ENCODE measurements at regions not wholly inside any gene's neighbourhood (a gene's known extent, or its start where the extent isn't known, plus 50 kb on each side); places are given as distances from the start of the nearest gene placed in this dataset.
"Not testable (repeated sequence)": the region's sequence is repeated elsewhere in the genome, so short reads cannot be mapped to it uniquely, and the experiment has no call there.

DNA sequence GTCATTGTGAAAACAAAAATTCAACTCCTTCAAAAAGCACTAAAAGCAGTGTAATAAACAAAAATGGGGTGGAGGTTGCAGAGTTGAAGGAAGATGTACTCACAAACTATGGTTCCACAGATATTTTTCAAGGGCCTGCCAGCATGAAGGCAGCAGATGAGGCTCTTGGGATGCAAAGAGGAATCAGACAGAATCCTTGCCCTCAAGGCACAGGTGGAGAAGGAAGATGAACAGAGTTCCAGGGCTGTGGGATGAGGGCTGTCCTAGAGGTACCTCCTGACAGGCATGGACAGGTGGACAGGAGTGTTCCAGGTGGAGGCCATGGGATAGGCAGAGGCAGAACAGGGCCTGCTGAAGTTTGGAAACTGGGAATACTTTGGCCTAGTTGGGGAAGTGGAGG, 140.5 kb upstream of the ANKH start:
- no peak for DNase-seq

DNA sequence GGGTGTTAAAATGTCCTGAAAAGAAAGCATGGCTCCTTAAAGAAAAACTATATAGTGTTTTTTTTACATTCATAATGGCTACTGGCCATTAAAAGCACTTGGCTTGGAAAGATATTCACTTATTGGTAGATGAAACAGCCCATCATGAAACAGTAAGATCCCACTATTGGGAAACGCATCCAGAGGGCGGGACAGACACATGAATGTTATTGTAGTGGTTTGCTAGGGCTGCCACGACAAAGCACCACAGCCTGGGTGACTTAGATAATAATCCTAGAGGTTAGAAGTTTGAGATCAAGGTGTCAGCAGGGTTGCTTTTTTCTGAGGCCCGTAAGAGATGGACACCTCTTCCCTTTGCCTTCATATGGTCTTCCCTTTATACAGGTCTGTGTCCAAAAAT, 139.4 kb upstream of the ANKH start:
- DNase-seq: no peak

DNA sequence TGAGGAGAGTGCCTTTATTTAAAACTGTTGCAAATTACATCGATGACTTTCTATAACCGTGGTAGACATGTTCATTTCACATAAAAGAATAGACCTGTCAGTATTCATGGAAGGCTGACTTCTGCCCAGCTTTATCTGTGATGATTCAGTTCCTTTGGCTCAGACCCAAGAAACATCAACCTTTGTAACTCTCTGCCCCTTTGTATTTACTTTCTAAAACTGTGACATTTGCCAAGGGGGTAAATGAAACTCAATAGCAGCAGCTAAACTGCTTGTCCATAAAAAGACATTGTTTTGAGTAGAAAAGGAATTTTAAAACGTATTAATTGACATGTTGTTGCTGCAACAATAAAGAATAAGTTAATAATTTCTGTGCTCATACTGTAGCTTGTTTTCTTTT, 137.8 kb upstream of the ANKH start:
- DNase-seq: peak; percentile 8

DNA sequence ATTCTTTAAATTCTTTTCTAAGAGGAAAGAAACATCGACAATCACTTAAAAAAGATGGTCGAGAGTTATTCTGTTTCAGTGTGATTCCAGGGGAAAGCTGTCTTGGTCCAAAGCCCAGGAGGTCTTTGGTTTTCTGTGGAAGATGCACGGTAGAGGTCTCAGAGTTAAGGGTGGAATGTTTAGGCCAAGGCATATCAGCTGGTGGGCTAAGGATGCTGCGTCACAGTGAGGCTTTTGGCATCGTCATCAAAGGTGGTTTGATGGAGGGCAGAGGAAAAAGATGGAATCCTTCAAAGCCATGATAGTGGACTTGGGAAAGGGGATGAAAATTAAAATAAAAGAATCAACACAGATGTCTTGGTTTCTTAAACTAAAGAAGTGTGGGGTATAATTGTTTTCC, 137.3 kb upstream of the ANKH start:
- no peak for DNase-seq

DNA sequence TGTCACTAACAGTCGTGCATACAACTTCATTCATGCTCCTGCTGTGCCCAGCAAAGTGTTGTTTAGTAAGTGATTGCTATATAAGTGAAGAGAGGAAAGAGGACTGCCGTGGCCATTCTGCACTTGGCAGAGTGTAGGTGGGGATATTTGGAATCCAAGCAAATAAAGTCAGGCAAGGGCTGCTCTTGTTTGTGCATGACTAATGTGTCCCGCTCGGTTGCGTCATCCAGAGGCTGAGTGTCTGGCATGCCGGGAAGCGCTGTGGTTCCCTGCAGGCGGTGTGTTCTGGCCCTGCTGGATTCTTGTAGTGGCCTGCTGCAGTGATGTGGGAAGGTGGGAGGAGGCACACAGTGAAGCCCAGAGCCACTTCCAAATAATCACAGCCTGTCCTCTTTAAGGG, 136.9 kb upstream of the ANKH start:
- no peak for DNase-seq

DNA sequence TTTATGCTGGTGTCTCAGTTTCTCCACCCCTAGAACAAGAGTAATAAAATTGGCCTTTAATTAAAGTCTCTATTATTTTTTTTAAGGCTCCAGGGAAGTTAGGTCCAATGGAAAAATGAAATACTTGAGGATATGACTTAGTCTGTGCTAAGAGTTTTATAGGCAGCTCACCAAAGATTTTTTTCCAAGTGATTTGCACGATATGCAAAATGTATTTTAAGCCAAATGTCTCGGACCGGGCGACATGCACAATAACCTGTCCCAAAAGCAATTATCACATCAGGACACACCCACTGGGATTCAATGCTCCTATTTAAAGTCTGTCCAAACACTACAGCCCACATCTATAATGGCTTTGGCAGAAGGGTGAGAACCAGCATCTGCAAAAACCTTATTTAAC, 136.1 kb upstream of the ANKH start:
- no peak for DNase-seq

DNA sequence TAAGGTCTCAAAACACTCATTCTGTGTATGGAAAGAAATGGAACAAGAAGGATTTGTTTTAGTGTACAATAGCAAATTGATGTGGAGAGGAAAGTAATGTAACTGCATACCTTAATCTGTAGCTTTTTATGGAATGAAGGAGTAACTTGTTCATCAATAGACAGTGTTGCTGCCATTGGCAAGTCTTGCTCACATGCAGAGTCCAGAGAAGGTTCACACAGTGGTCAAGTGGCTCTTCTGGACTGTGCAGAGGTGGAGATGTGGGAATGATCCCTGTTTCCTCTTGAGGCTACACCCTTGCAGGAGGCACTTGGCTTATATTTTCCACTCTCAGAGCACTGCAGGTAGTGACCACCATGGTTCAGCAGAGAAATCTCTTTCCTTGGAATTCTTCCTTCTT, 132.9 kb upstream of the ANKH start:
- DNase-seq: no peak

DNA sequence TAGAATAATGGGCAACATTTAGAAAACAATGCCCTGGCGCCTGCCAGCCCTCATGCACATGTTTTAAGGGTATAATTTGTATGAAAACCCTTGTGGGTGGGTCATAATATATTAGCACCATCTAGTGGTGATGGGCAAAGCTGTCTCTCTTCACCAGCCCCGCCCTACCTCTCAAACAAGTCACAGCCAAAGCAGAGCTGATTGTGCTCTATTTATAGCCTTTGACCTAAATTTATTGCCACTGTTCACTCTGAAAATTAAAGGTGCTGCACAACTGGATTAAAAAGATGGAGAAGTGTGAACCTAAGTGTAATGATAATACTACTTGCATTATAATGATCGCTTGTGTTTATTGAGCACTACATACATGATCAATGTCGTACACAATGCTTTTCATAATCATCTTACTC, 131.9 kb upstream of the ANKH start:
- peak; percentile 93 for DNase-seq

DNA sequence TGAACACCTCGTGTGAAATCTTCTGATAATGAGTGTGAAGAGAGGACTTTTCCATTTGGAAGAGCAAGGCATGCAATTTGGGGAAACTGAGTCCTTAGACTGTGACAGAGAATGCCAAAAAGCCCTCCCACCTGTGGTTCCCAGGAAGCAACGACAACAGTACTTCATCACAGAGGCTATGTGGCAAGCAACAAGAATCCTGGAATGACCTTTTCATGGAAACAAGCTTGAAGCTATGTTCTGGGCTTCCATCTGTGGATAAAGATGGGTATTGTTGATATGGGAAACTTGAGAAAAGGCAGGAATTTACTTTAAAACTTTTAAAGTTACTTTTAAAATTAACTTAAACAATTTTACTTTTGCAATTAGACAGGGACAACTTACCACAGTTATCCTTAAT, 131.2 kb upstream of the ANKH start:
- no peak for DNase-seq

DNA sequence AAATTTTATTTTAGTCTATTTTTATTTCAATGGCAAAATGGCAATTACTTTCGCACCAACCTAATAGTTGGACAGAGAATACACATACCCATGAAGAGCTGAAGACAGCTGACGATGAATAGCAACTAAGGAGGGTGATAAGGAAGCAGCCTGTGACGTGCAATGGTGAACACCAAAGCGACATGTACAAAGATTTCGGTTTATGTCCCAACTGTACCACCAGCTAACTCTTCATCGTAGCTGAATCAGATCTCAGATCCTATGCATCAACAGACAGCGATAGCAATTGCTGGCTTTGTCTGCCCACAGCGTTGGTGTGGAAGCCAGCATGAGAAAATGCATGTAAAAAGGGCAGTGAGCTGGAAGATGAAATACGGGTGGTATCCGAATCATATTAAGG, 130.6 kb upstream of the ANKH start:
- DNase-seq: no peak

DNA sequence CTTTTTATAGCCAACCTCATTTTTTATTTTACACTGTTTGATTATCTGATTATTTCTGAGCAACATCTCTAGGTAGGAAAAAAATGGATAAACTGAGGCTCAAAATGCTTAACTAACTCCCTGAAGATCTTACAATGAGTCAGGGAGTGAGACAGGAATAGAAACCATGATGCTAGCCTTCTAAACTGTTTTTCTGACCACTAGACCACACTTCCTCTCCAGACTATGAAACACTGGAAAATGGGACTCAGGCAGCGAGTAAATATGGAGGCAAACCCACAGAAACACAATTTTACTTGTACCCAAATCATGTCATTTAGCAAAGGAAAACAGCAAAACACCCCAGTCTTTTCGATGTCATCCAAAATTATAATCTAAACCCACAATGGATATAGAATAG, 129.9 kb upstream of the ANKH start:
- no peak for DNase-seq

DNA sequence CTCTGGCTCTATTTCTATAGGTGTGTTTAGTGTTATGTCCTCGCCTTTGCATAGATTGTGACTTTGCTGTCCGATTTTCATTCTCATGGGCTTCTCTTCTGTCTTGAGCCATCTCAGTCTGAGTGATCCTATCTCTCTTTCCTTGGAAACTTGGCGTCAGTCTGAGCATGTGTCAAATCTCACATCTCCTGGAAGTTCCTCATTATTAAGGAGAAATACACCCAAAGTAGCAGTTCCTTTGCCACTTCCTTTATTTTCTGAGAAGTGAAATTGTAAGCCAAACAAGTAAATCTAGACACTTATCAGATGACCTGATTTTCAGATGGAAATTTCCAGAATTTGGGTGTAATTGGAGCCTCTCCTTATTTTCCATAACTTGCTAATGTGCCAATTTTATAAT, 126.9 kb upstream of the ANKH start:
- no peak for DNase-seq

DNA sequence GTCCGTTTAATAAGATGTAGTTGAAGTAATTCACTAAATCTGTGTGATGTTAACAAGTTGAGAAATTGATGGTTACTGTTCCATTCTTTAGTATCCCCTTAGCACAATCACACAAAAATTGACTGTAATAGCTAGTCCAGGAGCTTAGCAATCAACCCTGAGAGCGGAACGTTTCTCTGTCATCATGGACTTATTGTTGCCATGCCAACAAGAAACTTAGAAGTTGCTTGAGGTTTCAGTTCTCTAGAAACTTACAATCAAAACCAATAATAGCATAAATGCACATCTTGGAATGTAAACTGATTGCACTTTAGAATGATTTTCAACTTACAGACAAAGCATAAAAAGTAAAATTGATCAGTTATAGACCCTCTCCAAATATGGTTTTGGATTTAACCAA, 125.4 kb upstream of the ANKH start:
- DNase-seq: no peak

DNA sequence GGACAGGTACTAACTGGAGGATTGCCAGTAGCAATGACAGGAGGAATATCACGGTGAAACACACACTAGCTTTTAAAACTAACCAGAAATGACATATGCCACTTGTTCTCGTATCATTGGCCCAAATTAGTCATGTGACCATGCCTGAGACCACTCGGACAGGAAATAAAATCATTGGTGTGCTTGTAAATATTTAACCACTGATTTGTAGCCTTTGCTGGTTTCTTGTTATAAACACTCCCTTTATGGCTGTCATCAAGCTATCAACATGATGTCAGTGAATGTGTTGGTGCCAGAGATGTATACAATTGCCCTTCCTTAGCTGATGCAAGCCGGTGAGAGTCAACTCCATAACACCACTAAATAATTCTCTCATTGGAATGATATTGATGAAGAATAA, 123.7 kb upstream of the ANKH start:
- no peak for DNase-seq

DNA sequence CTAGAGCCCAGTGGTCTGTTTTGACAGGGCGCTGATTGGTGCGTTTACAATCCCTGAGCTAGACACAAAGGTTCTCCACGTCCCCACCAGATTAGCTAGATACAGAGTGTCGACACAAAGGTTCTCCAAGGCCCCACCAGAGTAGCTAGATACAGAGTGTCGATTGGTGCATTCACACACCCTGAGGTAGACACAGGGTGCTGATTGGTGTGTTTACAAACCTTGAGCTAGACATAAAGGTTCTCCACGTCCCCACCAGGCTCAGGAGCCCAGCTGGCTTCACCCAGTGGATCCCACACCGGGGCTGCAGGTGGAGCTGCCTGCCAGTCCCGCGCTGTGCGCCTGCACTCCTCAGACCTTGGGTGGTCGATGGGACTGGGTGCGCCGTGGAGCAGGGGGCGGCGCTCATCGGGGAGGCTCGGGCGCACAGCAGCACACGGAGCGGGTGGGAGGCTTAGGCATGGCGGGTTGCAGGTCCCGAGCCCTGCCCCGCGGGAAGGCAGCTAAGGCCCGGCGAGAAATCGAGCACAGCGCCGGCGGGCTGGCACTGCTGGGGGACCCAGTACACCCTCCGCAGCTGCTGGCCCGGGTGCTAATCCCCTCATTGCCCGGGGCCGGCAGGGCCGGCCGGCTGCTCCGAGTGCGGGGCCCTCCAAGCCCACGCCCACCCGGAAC, 122.0 kb upstream of the ANKH start:
- DNase-seq: not testable (repeated sequence)

DNA sequence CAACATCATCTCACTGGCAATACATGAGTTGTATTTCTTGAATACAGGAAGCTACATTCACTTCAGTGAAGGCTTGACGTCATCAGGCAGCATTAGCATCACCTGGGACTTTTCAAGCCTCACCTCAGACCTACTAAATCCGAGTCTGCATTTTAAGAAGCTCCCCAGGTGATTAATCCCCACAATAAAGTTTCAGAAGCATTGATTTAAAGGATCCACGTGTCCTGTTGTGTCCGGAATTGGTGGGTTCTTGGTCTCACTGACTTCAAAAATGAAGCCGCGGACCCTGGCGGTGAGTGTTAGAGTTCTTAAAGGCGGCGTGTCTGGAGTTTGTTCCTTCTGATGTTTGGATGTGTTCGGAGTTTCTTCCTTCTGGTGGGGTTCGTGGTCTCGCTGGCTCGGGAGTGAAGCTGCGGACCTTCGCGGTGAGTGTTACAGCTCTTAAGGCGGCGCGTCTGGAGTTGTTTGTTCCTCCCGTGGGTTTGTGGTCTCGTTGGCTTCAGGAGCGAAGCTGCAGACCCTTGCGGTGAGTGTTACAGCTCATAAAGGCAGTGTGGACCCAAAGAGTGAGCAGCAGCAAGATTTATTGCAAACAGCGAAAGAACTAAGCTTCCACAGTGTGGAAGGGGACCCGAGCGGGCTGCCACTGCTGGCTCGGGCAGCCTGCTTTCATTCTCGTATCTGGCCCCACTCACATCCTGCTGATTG, 121.3 kb upstream of the ANKH start:
- DNase-seq: not testable (repeated sequence)

DNA sequence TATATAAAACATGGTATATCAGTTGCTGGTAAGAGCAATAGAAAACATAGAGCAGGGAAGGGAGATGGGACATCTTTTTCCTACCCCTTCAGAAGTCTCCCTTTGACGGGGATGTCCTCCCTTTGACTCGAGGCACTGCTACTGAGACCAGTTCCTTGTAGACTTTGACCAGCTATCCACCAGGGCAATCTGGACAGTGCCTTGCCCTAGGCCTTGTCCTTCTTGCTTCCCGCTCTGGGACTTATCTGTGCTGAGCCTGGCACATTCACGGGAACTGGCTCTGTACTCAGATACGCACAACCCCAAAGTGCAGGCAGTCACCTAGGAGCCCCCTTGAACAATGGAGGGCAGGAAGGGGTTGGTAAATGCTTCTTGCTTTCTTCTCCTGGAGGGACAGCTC, 116.6 kb upstream of the ANKH start:
- DNase-seq: no peak

DNA sequence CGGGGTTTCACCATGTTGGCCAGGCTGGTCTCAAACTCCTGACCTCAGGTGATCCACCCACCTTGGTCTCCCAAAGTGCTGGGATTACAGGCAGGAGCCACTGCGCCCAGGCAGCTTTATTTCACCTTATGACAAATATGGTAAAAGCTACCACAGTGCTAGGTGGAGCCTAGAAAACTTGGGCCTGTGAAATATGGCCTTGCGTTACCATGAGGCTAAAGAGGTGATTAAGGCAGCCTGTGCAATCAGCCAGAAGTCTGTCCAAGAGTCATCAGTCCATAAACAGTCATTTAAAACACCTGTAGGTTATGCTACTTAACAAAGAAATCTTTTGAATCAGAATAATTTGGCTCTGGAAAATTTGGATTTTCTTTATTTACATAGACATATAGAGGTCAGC, 114.8 kb upstream of the ANKH start:
- DNase-seq: no peak

DNA sequence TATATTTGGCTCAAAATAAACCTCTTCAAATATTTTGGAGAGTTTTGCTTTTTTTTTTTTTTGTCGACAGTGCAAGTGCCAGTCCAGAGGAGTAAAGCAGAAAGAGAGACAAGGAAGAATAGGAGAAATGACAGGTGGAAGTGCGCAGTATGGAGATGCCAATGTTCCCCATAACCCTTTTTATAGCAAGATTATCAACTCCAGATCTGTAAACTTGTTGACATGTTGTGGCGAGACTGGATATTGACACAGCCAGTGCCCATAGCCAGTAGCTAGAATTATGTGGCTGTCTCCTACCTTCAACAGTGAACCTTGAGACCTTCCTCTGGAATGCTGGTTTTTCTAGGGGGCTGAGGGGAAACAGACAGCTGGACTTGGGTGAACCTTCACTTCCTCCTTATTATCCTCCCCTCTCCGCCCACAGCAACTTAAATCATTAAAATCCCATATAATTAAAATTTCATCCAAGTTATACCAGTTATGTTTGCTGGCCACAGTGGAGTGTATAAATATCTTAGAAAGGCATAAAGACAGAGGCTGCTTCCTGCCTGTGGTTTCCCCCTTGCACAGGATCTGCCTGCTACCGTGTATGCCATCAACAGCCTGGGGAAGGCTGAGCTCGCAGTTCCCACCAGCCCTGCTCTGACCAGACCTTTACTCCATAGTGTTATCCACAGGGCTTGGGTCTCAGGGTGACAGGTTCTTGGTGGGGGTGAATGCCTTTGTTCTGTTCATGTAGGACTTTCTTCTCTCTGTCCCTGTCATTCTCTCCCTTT, 112.3 kb upstream of the ANKH start:
- no peak for DNase-seq

DNA sequence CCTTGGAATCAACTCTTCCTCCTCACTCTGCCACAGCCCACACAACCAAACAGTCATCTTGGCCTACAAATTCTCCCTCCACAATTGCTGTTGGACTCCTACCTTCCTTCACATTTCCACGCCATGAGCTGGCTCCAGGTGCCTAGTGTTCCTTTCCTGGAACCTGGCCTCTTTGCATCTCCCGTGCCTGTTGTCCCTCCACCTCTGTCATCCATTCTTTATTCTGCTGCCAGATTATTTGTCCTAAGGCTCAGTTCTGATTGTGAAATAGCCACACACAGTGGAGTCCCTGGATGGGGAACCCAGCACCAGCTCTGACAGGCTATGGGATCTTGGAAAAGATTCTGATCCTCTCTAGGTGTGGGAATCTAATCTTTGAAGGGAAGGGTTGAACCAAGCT, 109.1 kb upstream of the ANKH start:
- DNase-seq: no peak

DNA sequence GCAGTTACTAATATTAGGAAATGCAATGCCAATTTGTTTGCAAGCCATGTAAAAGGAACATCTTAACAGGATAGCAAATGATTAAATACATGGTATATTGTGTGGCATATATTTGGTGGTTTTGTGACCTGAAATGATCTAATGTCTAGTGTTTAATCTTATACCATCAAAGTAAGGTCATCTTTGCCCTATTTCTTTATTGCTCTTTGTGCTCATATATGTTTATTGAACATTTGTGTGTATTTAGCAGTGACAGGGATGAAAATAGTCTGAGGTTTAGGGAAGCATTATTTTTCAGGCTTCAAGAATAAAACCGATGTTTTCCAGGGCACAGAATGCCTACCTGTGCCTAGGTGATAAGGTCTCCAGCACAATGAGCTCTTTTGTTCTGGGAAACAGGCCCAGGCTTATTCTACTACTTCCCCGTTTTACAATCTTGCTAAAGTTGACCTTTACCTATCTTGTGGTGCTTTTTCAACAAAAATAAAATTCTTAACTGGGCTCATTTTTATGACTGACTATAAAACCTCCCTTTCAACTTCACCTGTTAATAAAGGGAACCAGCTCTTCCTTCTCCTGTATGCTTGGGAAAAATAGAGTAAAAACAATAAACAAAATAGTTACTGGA, 105.6 kb upstream of the ANKH start:
- no peak for DNase-seq

DNA sequence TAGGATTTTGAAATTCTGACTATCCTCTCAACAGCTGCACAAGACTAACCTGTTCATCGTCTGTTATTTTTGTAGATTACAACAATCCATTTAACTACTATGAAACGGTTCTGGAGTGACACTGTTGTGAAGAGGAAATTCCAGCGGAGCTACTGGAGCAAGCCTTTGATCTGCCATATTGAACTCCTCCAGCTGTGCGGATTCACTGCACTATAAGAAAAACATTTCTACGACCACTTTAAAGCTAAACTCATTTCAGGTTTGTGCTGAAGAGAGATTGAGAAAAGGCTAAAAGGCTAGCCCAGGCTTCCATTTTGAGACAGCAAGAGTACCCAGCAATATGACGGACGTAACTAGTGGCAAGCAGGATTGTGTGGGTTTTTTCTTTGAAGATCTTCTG, 104.9 kb upstream of the ANKH start:
- DNase-seq: no peak

DNA sequence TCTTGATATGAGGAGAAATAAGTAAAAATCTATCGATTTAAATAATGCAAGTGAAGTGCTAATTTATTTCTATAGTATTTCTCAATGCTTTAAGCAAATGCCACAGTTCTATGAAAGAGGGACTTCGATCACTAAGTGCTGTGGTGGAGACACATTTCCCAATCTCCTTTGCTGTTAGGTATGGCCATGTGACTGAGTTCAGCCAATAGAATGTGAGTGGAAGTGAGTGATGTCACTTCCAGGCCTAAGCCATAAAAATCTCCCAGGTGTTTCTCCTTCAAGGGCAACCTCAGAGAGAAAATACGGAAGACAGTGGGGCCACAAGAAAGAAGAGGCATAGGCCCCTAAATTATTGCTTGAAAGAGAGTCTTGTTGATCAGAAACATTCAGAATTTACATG, 100.3 kb upstream of the ANKH start:
- no peak for DNase-seq

DNA sequence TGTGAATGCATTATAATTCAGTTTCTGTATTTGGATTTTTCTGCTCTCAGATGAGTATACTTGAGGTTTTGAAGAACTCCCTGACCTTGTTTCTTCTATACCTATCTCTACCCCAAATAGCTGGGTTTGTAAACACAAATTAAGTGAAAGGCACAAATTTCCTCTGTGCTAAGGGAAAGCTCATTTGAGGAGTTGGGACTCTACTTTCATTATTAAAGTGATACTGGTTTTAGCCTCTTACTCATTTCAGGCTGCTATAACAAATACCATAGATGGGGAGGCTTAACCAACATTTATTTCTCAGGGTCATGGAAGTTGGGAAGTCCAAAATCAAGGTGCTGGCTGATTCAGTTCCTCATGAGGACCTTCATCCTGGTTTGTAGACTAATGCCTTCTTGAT, 97.2 kb upstream of the ANKH start:
- DNase-seq: no peak
